Activated CD4-positive, alpha-beta T cell treated with anti-CD3 and anti-CD28 coated beads, Interleukin-2, amount 50 U/mL, for 48 hours (primary cell): ENCODE measurements at regions not wholly inside any gene's neighbourhood (a gene's known extent, or its start where the extent isn't known, plus 50 kb on each side); places are given as distances from the start of the nearest gene placed in this dataset.

Experiments used
- DNase-seq, 2 experiments: peaks; one replicate each; pipeline ENCODE4 v3.0.0-alpha.2; 2020

DNA sequence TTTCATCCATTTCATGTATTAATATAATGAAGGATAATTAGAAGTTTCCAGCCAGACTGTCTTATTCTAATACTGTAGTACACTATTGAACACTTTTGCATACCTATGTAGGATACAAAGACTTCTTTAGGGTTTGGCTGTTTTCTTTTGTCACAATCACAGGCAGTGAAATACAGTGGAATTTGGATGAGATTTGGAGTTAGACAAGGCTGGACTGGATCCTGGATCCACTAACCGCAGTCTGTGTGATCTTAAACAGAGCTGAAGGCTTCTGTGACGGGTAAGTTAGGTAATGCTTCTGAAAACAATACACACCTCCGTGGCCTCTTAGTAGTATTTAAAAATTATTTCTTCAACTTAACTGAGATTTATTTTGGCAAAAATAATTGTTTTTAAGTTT lies 1128.6 kb upstream of the CDH2 start:
- no peak for DNase-seq

DNA sequence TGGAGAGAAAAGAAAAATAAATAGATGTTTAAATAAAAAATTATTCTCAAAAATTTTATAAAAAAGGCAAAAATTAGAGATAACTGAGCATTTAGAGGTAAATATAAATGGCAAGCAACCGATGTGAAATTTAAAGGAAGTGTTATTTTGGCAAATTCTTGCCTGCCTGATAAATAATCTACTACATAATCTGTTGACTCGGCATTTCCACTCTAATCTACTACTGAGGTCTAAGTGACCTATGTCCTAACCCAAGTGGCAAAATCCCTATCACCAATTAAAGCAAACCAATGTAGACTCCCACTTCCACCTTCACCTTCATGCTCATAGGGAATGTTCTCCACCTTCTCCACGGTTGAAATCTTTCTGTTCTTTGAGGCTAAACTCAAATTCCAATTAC lies 1124.1 kb upstream of the CDH2 start:
- DNase-seq, result no peak

DNA sequence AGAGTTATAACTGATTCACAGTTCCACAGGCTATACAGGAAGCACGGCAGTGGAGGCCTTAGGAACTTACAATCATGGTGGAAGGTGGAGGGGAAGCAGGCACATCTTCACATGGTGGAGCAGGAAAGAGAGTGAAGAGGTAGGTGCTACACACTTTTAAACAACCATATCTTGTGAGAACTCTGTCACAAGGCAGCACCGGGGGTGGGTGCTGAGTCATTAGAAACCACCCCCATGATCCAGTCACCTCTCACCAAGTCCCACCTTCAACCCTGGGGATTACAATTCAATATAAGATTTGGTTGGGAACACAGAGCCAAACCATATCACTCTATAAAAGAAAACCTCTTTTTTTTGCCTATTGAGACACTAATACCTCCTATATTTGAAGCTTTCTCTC lies 1108.5 kb upstream of the CDH2 start:
- no peak for DNase-seq

DNA sequence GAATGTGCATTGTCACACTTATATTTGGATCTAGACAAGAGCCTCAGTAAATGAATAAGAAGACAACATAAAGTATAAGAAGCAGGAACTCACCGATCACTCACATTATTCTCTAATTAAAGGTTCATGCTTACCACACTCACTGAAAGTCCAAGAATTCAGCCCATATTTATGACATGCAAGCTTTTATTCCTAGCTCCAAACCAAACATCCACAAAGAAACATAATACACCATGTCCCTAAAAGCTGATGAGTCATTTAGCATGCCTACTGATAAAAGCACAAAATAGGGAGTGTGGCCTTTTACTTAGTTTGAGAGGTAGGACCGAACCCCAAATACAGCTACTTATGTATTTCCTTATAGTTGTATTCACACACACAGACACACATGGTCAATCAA lies 1094.6 kb upstream of the CDH2 start:
- no peak for DNase-seq

DNA sequence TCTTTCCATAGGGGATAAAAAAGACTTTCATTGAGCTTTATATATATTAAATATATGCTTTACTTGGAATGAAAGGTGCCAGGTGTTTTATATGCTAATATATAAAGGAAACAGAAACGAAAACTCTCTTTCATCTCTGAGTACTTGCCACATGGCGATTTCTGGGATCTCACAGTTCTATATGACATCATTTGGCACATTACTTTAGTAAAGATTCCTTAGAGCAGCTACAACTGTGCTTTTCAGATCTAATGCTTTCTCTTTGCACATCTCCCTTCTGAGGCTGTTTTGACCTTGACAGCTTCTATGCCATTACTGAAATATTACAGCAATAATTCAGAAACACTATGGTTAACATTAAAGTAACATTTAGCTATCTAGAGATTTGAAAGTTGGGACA lies 1082.9 kb upstream of the CDH2 start:
- DNase-seq, result no peak

DNA sequence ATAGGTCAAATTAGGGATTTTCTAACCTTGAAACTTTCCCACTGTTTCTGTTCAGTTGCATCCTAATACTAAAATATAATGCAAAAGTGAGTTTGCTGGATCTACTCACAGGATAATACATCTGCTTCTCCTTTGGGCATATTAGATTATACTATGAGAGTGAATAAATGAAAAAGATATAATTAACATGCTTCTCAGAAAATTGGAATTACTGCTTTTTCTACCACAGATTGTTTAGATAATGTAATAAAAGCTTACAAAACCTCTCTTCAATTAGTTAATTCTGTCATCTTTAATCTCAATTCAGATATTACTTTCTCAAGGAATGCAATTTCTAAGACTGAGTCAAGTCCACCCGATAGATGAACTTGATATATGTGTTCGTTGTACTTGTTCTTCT lies 1077.2 kb upstream of the CDH2 start:
- DNase-seq, result no peak

DNA sequence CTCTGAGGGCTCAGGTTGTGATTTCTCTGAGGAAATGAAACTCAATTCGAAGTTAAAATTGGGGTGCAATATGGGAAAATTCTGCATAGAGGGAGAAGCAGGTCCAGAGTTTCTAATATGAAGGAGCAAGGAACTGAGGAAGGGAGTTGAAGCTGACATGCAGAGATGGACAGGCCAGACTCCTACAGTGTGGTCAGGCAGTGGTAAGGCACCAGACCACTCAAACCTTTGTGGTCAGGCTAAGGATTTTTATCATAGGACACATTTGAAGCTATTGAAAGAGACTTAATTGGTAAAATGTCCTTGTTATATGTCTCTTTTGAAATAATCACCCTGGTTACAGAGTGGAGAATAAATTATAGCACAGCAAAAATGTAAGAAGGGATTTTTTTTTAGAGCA lies 1074.8 kb upstream of the CDH2 start:
- no peak for DNase-seq

DNA sequence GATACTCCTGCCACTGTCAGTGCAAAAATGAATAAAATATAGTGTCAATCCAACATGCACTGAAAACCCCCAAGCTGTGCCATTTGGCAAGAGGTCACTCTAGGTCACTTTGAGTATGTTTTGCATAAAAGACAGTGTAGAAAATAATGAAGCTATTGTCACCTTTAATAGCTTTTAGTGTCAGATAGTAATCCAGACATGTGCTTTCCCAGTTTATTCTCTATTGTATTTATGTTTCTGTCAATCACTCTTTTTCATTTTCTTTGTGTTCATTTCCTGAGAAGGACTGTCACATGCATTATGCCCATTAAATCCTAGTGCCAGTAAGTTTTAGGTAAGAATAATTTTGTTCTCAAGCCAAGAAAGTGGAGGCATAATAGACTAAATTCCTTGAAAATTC lies 1073.9 kb upstream of the CDH2 start:
- DNase-seq, result no peak

DNA sequence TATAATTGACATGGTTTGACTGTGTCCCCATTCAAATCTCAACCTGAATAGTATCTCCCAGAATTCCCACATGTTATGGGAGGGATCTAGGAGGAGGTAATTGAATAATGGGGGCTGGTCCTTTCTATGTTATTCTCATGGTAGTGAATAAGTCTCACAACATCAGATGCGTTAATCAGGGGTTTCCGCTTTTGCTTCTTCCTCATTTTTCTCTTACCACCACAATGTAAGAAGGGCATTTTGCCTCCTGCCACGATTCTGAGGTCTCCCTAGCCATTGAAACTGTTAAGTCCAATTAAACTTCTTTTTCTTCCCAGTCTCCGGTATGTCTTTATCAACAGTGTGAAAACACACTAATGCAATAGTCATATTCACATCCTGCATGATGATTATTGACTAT lies 1073.3 kb upstream of the CDH2 start:
- no peak for DNase-seq

DNA sequence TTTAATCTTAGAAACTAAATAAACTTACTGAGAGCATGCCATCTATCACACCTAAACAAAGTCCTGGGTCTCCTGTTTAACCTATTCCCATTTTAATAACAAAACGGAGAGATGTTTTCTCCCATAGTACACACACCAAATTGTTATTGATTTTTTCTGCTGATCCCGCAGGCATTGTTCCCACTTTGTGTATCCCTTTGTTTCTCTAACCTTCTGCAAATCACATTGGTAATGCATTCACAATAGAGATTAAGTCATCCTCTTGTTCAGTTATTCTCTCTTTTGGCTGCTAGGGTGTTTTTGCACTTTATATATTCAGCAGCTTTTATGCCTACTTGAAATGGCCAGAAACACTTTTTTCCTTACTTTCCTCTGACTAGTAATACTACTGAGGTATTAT lies 1071.9 kb upstream of the CDH2 start:
- DNase-seq, result no peak

DNA sequence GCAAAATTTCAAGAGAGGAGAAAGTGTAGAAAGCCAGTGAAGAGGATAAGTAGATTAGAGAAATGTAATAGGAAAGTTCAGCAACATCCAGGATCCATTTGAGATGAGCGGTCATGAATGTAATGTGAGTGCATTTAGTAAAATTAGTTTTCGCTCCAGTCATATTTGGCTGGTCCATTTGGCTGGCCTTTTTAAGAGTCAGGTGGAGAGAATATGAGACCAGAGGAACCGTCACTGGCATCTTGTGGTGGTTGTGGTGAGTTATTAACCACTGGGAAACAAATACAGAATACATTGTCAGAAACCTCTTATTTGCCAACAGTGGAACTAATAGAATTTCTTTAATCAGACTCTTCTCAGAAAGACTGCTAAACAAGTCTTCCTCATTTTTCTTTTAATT lies 1064.3 kb upstream of the CDH2 start:
- no peak for DNase-seq

DNA sequence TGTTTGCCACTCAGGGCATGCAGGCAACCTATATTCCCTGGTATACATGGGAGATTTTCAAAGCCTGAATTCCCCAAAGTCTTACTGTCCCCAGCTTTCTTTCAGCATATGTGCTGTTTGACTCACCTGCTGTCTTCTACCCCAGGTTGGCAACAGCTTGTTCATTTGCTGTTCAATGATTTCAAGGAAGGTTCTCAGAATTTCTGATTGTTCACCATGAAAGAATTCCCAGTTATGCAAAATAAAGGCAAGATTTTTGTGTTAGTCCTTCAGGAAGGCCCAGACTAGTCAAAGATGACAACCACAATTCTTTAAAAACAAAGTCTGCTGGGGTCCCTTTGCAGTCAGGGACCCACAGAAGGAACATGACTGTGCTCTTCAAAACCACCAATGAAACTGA lies 1057.8 kb upstream of the CDH2 start:
- DNase-seq, result no peak

DNA sequence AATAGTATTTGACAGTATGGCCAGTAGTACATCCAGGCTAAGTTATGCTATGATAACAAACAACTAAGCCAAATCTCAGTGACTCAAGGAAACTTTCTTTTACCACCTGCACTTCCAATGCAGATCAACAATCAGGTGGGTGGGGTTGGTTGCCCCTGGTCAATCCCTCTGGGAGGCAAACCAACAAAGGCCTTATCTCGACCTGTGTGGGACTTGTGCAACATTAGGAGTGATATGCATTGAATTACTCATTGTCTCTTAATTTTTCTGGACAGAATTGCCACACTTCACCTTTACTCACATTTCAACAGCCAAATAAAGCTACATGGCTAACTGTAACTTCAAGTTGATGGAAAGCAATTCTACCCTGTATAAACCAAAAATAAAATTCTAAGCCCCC lies 1049.3 kb upstream of the CDH2 start:
- DNase-seq, result no peak

DNA sequence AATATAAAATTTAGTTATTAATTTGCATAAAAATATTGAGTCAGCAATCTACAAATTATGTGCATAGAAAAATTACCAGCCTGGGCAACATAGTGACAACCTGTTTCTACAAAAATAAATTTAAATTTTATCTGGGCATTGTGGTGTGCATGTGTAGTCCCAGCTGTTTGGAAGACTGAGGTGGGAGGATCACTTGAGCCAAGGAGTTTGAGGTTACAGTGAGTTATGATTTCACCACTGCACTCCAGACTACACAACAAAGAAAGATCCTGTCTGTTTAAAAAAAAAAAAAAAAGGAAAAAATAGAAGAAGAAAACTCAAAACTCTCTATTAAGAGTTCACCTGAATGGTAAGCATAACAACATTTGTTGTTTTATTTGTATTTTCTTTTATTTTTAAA lies 1048.4 kb upstream of the CDH2 start:
- no peak for DNase-seq

DNA sequence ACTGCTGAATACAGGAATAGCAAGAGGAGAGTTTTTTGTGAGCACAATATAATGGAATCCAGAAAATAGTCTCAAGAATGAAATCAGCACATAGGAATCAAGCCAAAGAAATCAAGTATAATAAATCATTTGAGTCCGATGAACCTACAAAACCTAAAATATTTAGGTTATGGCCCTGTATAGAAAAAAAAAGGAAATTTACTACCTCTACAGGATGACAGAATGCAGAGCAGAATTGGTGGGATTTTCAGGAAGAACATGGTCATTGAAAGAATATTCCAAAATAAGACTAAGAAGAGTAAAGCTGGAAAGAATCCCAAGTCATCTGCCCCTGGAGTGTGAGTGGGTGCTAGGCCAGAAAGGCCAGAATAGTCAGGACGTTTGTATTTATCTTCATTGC lies 1041.2 kb upstream of the CDH2 start:
- DNase-seq, result no peak

DNA sequence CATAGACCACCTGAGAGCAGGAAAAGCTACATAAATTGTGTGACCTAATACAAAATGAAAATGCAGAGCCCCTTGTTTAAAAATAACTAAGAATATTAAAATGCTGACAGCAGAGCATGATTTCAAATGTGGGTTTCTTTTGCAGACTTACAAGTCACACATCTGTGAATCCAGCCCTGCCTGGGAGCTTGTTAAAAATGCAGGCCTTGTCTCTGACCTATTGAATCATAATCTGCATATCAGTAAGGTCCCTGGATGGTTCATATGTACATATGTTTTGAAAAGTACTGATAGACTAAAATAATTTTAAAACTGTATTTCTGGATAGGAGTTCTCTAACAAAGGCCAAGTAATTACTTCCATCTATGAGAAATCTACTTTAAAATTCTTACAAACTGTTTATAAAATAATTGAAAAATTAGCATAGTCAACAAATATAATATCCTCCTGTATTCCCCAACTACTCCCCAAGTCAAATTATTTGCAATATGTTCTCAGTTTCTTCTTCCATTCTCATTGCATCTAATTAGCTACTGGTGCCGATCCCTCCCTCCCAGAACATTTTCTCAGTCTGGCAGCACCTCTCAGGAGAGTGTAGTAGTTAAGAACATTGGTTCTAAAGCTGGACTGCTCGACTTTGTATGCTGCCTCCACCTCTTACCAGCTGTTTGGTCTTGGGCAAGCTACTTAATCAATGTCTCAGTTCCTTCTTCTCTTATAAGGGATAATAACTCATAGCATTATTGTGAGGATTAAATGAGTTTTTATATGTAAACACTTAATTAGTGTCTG lies 1040.4 kb upstream of the CDH2 start:
- no peak for DNase-seq

DNA sequence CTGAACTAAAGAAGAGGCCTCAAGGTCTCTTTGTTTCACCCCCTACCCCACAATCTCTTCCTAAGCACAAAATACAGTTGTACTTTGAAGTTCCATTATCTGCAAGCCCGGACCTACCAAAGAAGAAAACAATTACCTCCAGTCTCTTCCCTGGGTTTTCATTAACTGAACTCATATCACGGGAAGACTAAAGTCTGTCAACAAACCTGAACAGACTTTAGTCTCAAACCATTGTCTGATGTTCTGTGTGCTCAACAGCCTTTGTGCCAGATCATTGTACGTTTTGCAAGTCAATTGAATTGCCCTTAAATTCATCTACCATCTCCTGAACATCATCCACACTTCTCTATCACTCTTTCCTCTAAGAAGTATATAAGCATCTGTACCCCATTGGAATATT lies 1021.9 kb upstream of the CDH2 start:
- no peak for DNase-seq

DNA sequence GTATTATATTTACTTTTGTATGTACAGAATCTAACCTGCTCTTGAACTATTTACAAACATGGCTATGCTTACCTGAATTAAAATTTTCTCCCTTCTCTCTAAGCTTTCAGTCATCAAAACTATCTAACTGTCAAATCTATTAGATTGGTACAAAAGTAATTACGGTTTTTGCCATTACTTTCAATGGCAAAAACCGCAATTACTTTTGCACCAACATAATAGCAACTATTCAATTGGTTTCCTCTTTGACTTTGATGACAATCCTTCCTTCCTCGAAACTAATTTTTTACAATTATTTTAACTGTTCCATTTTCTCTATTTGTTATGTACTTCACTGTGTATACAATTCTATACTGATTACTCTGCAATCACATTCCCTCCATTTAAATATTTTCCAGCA lies 1019.4 kb upstream of the CDH2 start:
- DNase-seq, result no peak

DNA sequence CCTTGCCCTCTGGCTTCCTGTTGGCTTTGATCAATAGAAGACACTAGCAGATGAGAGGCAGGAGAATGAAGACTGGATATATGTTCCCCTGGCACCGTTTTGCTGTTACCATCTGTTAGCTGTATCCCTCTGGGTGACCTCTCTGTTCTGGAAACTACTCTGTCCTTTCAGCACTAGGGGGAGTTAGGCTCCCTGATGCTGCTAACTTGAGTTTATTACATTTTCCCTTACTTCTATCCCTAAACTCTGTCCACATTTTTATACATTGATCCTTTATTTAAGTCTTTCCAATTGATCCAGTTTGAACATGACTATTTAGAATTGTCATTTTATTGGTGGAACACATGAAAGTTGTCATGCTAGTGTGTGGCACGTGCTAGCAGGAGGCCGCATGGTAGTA lies 1014.3 kb upstream of the CDH2 start:
- DNase-seq, result no peak

DNA sequence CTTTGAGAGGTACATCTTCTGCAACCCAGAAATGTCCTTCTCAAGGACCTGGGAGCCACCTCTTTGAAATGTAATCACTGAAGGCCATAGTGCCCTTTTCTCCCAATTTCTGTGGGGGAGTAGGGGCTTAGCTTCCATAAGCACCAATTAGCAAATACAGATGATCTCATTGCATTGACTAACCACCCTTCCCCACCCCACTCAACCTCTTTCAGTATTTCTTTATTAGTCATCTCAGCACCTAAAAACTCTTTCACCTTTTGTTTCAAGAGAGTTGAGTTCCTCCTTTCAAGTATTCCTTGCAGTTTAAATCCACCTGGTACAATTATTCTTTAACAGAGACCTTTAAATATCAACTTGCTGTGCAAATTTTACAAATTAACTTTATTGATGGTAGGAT lies 1011.8 kb upstream of the CDH2 start:
- no peak for DNase-seq

DNA sequence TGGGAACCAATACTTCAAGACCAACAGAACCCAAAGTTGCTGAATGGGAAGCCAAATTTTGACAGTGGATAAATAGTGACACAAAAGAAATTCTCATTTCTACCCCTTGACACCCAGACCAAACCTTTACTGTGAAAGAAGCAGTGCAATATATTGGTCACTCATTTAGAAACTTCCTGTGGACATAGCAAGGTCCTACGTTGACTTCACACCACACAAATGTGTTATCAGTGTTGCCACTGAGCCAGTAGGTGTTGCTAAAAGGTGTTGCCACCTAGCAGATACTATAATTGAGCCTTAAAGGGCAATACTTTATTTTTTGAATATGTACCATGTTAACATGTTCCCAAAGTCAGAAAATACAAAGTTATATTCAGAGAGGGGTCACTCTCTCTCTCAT lies 1008.9 kb upstream of the CDH2 start:
- DNase-seq, result no peak

DNA sequence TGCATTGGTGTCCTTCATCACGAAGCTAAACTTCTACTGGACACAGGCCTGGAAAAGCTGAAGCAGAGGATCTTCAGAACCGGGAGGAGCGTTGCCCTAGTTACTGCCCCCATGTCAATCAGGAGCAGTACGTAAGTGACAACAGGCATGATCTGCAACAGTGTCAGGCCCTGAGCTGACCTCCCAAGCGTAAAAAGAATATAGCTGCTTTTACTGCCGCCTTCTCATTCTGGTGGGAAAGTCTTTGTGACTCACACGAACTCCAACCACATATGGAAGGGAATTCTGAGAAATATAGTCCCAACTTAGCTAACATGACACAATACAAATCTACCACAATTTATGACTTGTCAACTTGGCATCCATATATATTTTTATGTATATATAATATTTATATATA lies 1007.7 kb upstream of the CDH2 start:
- DNase-seq, result no peak

DNA sequence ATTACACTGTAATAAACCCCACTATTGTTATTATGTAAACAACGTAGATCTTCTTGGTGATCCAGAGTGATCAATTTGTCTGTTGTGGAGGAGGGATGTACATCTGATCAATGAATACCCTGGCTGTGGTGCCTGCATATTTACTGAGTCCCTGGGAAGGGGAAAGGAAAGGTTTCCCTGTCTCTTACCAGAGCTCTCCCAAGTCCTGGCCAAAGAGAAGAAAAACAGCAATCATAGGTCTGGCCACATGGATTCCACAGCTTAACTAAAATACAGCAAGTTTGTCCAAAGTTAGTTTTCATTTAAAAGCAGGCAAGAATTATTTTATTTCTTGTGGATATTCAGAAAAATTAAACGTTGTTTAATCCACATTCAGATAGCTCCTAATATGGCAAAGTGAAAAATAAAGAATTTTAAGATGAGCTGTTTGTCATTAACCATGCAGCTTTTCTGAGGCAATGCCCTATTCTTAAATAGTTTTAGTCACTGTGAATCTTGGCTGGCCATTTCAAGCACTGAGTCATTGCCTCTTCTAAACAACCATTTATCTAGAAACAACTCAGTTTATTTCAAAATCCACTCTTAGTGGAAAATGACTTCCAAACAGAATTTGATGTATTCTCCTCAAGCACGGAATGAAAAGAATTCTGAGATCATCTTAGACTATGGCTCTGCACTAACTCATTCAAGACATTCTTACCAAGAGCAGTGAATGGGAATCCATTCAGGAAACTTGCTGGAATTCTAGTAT lies 1004.4 kb upstream of the CDH2 start:
- DNase-seq, result no peak

DNA sequence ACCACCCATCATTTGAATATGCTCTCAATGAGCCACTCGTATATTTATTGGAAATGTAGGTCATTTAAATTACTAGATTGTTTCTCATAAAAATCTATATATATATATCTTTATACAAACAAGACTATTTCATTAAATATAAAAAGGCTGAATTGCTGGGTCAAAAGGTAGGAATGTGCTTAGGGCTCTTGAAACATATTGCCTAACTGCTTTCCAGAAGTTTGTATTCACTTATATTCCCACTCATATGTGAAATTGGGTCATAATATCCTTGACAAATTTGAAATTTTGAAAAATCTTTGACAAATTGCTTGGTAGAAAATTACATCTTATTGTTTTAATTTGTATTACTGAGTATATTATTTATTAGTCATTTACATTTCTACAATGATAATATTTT lies 999.8 kb upstream of the CDH2 start:
- DNase-seq, result no peak

DNA sequence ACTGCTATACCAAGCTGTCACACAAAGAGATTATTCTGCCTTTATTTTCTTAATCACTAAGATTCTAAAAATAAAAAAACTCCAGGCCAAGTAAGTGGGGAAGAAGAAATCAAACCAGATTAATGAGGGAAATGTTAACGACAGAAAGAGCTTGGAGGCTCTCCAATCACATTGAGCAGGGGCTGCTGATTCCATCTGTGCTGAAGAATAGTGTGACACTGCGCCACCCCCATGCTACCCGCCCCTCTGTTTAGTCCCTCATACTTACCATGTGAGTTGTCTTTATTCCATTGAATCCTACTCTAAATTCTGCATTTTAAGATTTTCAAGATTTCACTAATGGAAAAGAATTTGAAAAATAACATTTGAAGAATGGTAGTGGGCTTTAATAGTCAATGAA lies 998.0 kb upstream of the CDH2 start:
- no peak for DNase-seq
